ENCODE measurements at regions not wholly inside any gene's neighbourhood (a gene's known extent, or its start where the extent isn't known, plus 50 kb on each side); places are given as distances from the start of the nearest gene placed in this dataset.

DNA sequence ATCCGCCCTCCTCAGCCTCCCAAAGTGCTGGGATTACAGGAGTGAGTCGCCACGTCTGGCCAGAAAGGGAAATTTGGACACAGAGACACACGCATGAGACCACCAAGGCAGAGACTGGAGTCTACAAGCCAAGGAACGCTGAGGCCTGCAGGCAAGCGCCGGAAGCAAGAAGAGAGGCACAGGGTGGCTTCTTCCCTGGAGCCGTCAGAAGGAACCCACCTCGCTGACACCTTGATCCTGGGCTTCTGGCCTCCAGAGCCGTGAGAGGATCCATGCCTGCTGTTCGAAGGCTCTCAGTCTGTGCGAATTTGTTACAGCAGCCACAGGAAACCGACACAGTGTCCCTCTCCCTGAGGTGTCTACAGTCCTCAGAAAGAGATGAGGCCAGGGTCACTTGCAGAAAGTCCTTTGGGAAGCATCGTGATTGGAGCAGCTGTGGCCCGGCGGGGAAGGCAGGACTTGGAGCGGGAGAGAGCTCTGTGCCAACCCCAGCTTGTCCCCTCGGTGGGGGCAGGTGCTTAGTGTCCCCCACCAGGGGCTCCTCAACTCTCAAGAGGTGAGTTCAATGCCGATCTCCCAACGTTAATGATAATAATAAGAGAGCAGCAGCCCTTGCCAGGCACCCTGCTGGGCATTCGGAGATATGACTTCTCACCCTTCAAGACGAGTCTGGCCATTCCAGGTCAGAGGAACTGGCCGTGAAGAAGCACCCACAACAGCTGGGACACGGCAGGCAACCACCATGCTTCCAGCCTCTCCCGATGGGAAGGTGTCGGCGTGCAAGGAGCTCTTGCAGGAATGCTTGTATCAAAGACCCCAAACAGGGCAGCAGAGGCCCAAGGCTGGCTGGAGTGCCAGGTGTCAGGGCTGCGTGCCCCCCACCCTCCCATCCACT, 68.4 kb upstream of the TNRC6C start:
- in situ Hi-C loops (cut with MboI; ENCODE audit: low pct_unique_long_range_greater_than_20kb, low sequenced_read_pairs): no loop called here
- DNase-seq: no peak

DNA sequence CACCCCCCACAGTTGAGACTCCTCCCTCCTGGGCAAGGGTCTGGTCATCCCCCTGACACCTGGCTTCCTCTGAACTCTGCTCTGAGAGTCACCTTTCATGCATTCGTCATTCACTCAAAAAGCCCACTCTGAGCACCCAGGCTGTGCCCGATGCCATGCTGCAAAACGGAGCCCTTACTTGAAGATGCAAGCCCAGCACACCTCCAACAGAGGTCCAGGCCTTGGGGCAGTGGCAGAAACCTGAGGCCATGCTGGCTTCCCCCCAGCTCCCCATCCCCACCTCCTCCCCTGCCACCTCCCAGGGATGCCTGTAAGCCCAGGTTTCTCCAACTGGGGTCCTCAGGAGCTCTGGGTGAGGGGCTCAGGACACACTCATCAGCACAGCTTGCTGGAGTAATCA, 67.7 kb upstream of the TNRC6C start:
- DNase-seq: no peak
- in situ Hi-C loops (cut with MboI; ENCODE audit: low pct_unique_long_range_greater_than_20kb, low sequenced_read_pairs): no loop called here

DNA sequence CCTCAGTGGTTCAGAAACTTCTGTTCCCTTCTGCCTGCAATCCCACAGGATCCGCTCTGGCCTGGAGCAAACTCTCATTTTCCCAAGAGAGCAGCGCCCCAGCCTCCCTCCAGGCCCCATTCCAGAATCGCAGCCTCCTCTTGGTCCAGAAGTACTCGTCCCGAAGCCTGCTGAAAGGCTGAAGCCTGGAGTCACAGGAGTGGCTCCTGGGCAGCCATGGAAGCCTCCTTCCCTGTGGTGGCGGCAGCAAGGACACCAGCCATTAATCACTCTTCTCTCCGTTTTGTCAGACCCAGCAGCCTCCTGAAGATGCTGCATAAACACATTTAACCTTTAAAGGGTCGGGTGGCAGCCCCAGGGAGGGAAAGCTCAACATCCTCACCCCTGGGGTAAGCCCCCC, 66.9 kb upstream of the TNRC6C start:
- in situ Hi-C loops (cut with MboI; ENCODE audit: low pct_unique_long_range_greater_than_20kb, low sequenced_read_pairs): no loop called here

DNA sequence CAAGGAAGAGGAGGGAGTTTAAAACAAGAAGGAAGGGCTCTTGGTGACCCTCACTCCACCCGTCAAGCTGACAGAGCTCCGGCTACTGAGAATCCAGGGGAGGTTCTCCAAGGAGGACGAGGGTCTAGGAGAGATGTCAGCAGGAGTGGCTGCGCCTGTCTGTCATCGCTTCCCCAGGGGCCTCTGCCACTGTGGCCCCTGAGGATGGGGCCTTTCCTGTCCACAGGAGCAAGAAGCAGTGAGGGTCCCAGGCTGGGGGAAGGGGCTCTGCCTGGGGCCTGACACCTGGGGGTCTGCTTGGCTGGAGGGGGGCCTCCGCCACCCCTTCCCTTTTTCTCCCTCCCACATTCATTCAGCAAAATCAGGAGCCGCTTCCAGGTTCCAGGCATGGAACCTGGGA, 66.5 kb upstream of the TNRC6C start:
- DNase-seq: no peak
- in situ Hi-C loops (cut with MboI; ENCODE audit: low pct_unique_long_range_greater_than_20kb, low sequenced_read_pairs): no loop called here

More for the DNA sequence above, 66.9 kb upstream of the TNRC6C start:
- DNase-seq: no peak

DNA sequence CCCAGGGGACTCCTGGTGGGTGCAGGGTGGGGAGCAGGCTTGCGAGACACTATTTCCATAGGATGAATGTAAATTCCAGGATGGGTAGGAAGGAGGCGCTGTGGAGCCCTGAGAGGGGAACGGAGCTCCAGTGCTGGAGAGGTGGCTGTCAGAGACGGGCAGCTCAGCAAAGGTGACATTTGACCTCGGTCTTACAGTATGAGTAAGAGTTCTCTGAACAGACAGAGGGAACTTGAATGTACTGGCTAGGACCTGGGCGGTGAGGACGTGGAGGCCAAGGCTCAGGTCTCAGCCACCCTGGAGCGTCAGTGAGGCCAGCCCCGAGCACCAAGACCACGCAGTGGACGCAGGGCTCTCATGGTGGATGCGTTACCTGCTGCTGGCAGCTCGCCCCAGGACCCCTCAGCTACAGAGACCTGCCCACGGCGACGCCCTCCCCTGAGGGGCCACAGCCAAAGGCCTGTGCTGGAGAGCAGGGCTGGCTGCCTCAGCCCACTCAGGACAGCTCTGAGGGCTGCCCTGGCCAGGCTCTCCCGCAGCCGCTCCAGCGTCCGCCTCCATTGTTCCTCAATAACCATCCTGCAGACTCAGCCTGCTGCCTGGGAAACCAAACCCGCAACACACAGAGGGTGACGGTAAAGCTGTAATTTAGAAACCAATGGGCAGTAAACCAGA, 65.9 kb upstream of the TNRC6C start:
- in situ Hi-C loops (cut with MboI; ENCODE audit: low pct_unique_long_range_greater_than_20kb, low sequenced_read_pairs): no loop called here
- DNase-seq: no peak

DNA sequence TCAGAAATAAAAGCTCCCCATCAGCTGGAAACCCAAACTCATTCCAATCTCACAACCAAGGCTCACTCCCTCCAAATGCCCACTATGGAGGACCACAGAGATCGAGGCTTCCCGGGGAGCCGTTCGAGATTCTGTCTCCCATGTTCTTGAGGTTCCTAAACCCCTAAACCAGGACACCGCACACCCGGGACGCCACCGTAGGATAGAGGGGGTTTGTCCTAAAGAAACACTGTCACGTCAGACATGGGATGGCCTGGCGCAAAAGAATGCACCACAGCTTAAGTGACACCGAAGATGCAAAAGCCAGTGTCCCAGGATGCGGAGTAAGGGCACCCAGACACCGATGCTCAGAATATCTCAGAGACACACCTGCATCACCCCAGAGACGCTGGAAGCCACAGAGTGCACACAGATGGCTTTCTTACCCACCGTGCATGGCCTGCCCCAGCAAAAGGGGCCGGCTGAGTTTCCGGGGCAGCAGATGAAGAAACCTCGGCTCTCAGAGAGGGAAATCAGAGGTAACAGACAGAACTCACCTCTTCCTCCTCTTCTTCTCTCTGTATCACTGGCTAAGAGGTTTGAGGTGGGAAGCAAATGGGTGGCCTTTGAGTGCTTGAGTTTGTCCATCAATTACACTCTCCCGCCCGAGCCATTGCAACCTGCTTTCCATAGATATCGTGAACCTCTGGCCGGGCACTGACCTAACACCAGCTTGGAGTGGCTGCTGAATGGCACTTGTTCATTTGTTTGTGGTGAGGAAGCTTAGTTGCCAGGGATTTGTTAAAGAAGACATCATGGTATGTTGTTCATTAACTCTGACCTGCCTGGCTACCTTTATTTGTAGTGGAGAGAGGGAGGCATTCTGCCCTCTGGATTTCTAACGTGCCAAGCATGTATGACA, 65.1 kb upstream of the TNRC6C start:
- no peak for DNase-seq
- in situ Hi-C loops (cut with MboI; ENCODE audit: low pct_unique_long_range_greater_than_20kb, low sequenced_read_pairs): no loop called here

DNA sequence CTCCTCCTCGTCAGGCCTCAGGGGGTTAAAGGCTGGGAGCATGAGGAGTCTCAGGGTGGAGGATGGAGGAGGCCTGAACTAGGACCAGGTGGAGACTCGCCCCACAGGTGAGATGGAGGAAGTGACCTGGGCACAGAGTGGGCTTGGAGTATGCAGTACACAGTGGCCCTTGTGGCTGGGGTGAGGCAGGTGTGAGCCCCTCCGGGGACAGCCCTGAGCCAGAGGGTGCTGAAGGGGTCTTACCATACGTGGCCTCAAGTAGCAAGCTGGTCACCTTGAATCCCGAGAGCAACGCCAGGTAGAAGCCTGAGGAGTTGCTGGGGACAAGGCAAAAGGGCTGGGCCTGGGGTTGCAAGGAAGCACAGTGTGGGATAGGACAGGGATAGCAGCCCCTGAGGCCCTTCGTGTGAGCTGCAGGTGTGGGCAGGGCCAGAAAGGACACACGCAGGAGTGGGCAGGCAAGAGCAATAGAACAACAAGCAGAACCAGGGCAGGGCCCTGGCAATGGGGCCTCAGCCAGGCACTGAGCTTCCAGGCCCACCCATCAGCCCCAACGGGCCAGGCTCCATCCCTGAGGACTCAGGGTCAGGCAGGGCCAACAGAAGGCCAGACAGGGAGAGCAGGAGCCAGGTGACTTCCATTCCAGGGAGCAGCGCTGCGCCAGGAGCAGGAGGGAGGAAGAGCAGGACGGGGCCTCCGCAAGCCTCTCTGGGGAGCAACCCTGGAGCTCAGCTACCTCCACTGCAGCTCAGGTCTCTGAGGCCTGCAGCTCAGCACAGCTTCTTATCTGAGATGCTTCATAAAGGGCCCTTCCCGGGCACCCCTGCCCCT, 64.2 kb upstream of the TNRC6C start:
- in situ Hi-C loops (cut with MboI; ENCODE audit: low pct_unique_long_range_greater_than_20kb, low sequenced_read_pairs): no loop called here
- DNase-seq: no peak

- no peak for DNase-seq
- in situ Hi-C loops (cut with MboI; ENCODE audit: low pct_unique_long_range_greater_than_20kb, low sequenced_read_pairs): no loop called here
Measured at GRCh38 chr17:77897741-77898301, 60.7 kb upstream of the TNRC6C start.

DNA sequence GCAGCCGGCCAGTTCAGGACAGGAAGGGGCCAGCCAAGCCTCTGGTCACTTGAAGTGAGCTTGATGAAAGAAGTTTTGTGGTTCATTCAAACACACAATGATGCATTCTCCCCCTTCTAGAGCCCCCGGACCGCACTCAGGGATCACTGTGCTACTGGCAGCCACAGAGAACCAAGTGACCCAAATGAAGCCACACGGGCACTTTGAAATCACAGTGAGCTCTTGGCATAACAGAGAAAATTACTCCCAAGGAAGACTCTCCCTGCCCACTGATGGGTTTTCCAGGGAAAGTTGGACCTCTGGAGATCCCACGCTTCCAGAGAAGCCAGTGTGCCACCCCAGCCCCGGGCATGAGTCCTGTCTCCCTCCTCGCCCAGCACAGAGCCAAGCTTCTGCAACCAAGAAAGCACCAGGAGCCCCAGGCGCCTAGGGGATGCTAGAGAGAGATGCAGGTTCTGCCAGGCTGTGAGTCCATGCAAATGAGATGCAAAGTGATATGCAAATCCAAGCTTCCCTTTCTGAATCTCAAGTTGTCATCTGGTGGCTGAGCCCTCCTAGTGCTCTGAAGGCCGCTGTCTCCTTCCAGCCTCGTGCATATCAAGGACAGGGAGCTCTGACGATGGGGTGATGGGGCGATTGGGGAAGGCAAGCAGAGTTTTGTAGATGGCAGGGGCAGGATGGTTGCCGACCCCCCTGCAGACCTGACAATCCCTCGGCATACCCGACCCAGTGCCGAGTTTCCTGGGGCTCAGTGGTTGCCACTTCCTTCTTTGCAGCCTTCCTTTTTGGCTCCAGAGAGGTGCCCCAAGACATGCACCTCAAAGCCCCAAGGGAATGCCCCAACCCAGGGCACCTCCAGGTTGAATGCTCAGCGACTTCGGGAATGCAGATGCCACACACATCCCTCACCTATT, 59.7 kb upstream of the TNRC6C start:
- DNase-seq: no peak
- in situ Hi-C loops (cut with MboI; ENCODE audit: low pct_unique_long_range_greater_than_20kb, low sequenced_read_pairs): no loop called here

DNA sequence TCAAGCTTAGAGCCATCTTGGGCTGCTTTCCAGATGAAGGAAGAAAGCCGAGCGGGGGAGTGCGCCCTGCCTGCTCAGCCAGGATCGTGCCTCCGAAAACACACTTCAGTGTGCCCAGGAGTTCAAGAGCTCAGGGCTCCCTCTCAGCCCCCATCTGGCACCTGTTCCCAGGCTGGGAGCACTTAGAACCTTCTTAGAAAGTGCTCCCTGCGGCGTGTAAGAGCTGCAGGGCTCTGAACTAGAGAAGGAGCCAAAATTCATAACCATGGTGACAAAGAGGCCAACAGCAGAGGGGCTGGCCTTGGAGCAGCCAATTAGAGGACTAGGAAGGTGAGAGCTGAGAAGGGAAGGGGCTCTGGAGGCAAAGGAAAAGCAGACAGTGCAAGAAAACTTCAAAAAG, 59.0 kb upstream of the TNRC6C start:
- DNase-seq: no peak
- in situ Hi-C loops (cut with MboI; ENCODE audit: low pct_unique_long_range_greater_than_20kb, low sequenced_read_pairs): no loop called here

DNA sequence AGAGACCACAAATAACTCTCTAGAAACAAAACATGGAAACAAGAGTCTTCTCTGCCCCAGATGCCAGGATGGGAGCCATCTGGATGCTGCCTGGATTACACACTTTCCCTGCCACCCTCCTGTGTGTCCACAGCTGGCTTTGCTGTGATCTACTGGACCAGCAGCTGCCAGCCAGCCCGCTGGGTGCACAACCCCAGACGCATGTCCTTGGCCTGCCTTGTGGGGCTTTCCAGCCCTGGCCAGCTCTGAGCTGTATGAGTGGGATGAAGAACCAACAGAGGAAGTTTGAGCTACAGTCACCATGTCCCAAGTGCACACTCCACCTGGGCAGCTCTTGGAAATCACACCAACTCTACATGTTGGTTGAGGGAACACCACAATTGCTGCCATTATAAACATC, 57.0 kb upstream of the TNRC6C start:
- no peak for DNase-seq
- in situ Hi-C loops (cut with MboI; ENCODE audit: low pct_unique_long_range_greater_than_20kb, low sequenced_read_pairs): no loop called here

DNA sequence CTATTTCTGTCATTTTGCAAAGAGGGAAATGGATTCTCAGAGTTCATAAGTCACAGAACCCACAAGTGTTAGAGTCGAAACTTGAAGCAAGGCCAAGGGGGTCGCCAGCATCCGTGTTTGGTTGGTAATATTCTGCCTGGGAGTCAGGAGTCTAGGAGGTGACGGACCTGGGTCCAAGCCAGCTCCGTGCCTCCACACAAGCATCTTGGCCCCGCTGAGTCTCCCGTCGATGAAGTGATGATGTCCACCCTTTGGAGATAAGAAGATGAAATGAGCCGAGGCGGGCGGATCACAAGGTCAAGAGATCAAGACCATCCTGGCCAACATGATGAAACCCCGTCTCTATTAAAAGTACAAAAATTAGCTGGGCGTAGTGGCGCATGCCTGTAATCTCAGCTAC, 53.2 kb upstream of the TNRC6C start:
- in situ Hi-C loops (cut with MboI; ENCODE audit: low pct_unique_long_range_greater_than_20kb, low sequenced_read_pairs): no loop called here
- no peak for DNase-seq

GRCh38 chr17:77905766-77906165, 52.7 kb upstream of the TNRC6C start:
- no peak for DNase-seq
- in situ Hi-C loops (cut with MboI; ENCODE audit: low pct_unique_long_range_greater_than_20kb, low sequenced_read_pairs): no loop called here

DNA sequence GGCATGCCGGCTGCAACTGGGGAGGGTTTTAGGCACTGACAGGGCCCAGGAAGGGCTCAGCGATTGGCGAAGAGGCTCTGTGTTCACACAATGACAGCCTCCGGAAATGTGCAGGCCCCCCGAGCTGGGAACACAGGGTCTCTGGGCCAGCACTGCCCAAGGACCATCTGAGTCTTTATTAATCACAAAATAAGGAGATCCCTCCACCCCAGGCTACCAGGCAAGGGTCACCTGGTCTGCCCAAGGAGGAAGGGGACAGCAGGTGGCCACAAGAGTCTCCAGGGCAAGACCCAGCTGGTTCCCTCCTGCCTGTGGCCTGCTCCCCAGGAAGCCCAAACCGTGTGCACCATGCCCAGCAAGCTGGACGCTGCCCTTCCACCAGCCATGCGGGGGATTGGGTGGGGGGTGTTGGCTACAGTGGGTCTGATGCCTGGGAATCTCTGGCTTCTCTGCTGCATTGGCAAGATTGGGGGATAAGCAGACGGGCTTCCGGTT, 52.1 kb upstream of the TNRC6C start:
- no peak for DNase-seq
- in situ Hi-C loops (cut with MboI; ENCODE audit: low pct_unique_long_range_greater_than_20kb, low sequenced_read_pairs): no loop called here

DNA sequence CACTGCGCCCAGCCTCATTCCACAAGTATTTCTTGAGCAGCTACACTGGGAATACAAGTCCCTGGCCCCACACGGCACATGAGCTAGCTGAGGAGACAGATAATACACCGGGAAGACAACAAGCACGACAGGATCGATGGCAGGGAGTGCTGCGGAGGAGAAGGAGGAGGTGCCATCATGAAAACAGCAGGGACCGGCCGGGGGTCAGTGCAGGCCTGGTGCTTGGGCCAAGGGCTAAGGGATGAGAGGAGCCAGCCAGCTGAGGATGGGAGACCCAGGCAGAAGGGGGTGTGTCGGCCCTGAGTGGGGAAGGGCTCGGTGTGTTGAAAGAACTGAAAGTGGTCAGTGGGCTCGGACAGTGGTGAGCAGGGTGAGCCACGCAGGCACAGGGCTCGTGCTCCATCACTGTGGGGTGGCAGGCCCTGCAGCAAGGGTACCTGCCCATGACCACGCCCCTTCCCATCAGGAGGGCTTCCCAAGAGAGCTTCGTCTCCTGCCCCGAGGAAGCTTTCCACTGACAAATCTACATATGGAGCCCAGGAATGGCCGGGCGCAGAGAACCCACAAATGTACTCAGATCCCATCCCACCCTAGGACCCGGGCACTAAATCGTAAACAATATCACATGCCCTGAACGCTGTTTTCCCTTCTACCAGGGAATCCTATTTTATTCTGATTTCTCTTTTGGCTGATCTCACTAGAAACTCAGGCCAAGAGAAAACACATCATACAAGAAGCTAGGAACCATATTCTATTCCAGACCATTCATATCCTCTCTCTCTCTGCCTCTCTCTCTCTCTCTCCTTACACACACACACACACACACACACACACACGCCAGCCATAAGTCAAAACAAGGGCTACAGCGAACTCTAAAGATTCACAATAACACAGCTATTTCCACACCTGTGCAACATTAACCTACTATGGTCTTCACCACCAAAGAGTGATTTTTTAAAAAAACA, 50.7 kb upstream of the TNRC6C start:
- no peak for DNase-seq
- in situ Hi-C loops (cut with MboI; ENCODE audit: low pct_unique_long_range_greater_than_20kb, low sequenced_read_pairs): no loop called here

DNA sequence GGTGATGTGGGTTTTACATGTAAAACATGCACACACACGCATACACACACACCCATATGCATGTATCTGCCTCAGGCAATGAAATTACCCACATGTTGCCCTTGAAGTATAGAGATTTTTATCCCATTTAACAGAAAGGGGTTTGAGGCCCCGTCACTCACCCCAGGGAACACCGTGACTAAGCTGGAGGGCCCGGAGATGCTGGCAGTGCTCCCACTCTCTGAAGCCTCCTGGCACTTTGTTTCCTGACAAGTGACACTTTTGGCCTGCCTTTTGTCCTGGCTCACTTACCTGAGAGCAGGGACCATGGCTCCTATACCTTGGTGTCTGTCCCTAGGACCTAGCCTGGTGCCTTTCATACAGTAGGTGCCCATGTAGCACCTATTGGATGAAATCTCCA, 50.0 kb upstream of the TNRC6C start:
- DNase-seq: no peak
- in situ Hi-C loops (cut with MboI; ENCODE audit: low pct_unique_long_range_greater_than_20kb, low sequenced_read_pairs): no loop called here
